WTC11 (cell line): ENCODE measurements at regions not wholly inside any gene's neighbourhood (a gene's known extent, or its start where the extent isn't known, plus 50 kb on each side); places are given as distances from the start of the nearest gene placed in this dataset.

Experiments used
- MAX ChIP-seq: sonication (generic); formaldehyde crosslinking; IDR thresholded peaks from 2 replicates; pipeline ENCODE4 v1.8.0; 2022; ENCODE audit warnings: mild to moderate bottlenecking, missing genetic modification reagents
- NFYB ChIP-seq: sonication (generic); formaldehyde crosslinking; conservative IDR thresholded peaks from 2 replicates; pipeline ENCODE4 v1.8.0; 2022; ENCODE audit warnings: low read depth, missing genetic modification reagents
- USF2 ChIP-seq: sonication (generic); formaldehyde crosslinking; IDR thresholded peaks from 2 replicates; pipeline ENCODE4 v1.8.1; 2023; ENCODE audit warnings: mild to moderate bottlenecking, missing genetic modification reagents, moderate library complexity

GRCh38 chr10:5272065-5272803, 75.6 kb downstream of the AKR1C4 start:
- TF ChIP-seq MAX (CRISPR knock-in tag) (no peak), USF2 (no peak), NFYB (CRISPR knock-in tag) (no peak)
